CD4-positive, alpha-beta T cell treated with Interferon alpha-2 for 1 hour (primary cell): ENCODE measurements at regions not wholly inside any gene's neighbourhood (a gene's known extent, or its start where the extent isn't known, plus 50 kb on each side); places are given as distances from the start of the nearest gene placed in this dataset.

Experiments used
- DNase-seq, 2 donors: peaks; one replicate each; pipeline ENCODE4 v3.0.0-alpha.2; 2020 to 2022

DNA sequence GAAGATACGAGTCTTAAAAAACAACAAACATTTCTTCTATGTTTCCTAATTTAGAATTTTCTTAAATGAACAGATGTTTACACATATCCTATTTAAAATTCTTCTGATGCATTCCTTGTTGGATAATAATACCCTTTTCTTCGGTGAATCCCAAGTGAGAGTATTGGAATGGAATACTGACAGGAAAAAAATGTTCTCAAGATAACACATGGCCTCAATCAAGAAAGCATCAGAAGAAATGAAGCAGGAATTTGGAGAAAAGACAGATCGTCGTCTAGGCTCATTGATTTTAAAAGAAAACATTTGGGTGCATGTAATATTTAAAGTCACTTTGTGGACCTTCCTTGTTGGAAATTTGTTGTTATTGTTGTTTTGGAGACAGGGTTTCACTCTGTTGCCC, 196.9 kb upstream of the ANK2 start:
- no peak for DNase-seq

GRCh38 chr4:112853662-112854256, 195.7 kb upstream of the ANK2 start:
- no peak for DNase-seq

DNA sequence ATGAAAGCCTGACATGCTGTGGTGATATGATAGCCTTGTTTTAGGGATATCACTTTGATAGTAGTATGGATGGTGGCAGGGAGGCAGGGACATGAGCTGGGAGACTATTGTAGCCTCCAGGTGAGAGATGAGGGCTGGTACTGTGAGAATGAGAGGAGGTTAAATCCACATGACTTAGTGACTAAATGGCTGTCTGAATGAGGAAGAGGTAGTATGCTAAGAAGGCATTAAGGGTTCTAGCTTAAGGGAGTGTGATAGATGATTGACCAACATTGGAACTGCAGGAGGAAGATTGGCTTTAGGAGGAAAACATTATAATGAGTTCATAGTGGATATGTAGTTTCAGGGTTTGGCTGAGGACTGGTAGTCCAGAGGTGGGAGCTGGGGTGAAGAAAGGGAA, 195.0 kb upstream of the ANK2 start:
- DNase-seq = no peak

- no peak for DNase-seq
Measured at GRCh38 chr4:112855058-112855457, 194.4 kb upstream of the ANK2 start.

DNA sequence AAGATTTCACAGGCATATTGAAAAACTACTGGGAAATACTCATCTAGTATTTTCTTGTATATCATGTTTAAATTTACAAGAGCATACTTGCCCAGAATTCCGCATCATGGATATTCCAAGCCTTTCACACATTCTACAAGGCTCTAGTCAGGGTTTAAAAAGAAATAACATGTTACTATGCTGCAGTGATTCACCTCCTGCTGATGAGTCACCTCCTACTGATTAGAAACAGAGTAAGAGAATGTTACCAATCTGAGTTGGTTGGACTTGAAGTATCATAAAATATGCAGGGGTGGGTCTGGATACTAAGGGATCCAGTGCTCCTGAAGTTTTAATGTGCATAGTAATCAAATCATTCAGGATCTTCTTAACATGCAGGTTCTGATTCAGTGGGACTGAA, 192.0 kb upstream of the ANK2 start:
- DNase-seq = no peak

- no peak for DNase-seq
Measured at GRCh38 chr4:112858751-112859150, 190.7 kb upstream of the ANK2 start.

DNA sequence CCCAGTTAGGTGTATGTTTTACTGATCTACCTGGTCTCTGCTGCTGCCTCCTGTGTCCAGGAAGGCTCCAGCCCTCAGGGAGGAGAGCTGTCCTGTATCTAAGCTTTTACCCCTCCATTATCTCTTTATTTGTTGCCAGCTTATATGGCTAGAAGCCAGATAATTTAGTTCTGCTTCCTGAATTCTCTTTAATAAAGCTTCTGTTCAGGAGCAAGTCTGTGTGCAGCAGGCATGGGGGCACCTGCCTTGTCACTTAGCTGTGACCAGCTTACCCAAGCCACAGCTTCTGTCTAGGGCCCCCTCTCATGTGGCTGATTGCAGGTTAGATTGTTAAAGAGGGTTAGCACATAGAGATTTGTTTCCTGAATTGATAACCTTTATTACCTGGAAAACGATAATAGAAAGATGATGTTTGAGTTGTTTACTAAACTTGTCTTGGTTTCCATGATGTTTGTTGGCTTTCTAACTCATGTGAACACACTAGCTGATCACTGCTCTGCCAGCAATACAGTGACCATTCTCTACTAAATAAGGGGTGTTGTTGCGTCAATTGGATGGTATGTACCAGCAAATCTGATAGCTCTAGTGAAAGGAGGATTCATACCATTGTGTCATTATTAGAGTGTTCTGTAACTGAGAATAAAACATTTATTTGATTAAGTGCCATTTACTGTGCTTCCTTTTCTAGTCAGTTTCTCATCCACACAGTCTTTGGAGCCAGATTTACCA, 189.8 kb upstream of the ANK2 start:
- DNase-seq = no peak

GRCh38 chr4:112860830-112861690, 188.4 kb upstream of the ANK2 start:
- no peak for DNase-seq

DNA sequence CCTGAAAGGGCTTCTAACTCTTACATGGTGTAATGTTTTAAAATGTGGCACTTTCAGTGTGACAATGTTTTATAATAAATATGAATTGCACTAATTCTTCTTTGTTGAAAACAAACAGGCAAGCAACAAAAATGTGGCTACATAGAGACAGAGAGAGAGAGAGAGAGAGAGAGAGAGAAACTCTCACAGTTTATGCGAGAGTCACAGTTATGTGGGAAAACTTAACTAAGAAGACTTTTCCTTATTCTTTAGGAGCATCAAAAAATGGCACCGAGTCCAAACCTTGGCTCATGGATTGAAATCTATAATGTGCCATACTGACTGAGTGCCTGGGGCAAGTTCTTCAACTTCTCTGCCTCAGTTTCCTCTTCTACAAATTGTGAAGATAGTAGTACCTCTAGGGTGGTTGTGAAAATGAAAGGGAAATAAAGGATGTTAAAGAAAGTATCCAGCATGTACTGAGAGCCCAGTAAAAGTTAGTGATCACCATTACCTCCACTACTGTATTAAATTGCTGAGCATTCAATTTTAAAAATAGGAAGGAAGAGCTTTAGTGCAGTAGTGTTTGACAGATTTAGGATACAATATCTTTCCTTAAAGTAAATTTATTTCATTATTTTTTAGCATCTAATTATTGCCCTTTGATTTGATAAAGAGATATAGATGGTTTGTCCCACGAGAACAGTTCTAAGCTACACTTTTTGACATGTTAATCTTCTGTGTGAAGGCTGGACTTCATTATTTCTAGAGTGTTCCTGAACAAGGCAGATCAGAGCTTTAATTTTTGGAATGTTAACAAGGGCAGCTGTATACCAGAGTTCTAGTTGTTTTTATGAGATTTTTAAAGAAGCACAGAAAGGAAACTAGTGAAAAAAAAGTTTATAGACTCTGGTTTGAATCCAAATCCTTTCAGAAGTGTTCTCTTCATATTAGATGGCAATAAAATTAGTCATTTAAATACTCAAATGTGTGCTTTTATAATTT, 187.5 kb upstream of the ANK2 start:
- no peak for DNase-seq

- no peak for DNase-seq
Measured at GRCh38 chr4:112865443-112865842, 184.0 kb upstream of the ANK2 start.

DNA sequence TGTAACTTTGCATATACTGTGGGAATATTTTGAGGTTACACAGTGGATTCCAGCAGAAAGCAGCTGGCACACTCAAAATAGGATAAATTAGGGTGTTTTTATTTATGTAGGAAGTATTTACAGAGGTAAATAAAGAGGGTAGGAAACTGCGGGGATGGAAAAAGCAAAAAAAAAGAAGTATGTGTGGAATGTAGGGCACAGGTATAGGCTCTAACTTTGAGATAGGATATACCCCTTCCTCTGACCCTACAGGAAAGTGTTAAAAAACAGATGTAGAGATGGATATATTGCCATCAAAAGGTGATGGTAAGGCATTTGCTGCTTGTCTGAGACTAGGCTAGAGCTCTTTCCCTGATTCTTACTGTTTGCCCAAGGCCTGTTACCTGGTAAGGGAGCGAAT, 173.1 kb upstream of the ANK2 start:
- no peak for DNase-seq

DNA sequence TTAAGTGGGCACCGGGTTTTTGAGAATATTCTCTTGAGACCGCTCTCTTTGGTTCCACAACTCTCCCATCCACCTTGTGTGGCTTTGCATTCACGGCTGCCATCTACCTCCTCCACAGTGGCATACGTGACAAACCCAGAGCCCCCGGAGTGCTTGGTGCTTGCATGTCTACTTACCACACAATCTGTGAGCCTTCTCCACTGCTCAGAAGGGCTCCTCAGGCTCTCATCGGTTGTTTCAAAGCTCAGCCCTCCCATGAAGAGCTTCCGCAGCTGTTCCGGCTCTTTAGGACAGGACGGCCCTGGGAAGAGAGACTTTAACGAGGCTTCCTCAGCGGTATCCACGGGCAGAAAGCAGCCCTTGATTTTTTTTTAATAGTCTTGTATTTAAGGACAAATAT, 167.6 kb upstream of the ANK2 start:
- no peak for DNase-seq

- DNase-seq = no peak
Measured at GRCh38 chr4:112882286-112882685, 167.2 kb upstream of the ANK2 start.

GRCh38 chr4:112884406-112884805, 165.0 kb upstream of the ANK2 start:
- no peak for DNase-seq

DNA sequence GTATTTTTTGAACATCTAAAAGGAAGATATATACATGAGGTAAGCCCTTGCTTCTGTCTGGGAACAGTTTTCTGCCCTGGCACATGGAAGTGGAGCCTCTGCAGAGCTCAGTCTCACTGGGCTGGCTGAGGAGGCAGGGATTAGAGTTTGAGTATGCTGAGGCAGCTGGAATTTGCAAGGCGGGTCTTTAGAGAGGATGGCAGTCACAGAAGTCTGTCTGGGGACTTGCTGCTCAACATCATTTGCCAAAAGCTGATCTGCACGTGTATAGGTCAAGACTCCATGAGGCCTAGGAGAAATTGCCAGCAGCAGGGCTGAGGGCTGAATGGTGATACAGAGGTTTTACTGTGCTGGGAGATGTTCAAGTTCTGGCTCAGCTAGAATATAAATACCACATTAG, 163.6 kb upstream of the ANK2 start:
- no peak for DNase-seq

DNA sequence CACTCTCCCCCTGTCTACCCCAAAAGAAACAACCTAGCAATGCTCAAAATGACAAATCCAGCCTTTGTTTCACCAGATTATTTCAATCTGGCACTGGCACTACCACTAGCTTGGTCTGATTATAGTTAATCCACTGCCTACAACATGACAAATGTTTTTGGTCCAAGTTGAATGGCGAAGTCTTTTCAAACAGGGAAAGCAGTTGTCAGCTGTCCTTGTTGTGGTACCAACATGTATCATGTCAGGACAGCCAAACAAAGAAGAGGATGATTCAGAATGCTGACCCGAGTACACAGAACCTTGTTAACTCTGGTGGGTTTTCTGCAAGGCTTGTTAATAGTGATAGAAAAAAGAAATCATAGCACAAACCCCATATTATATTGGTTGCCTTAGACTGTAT, 160.8 kb upstream of the ANK2 start:
- DNase-seq = no peak

DNA sequence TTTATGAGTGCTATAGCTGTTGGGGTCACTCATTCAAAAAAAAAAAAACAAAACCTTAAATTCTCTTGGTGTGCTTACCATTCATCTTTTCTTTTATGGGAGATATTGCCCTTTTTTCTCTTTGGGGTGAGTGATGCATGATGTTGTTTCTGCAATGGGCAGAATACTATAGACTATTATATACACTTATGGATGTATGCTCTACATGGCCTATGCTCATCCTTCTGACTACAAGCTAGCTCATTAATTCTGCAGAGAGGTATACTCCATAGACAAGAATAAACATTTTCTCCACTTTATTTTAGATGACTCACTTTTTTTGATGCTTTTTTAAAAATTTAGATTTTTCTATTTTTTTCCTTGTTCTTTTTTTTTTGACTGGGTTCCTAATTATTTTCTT, 160.3 kb upstream of the ANK2 start:
- no peak for DNase-seq

DNA sequence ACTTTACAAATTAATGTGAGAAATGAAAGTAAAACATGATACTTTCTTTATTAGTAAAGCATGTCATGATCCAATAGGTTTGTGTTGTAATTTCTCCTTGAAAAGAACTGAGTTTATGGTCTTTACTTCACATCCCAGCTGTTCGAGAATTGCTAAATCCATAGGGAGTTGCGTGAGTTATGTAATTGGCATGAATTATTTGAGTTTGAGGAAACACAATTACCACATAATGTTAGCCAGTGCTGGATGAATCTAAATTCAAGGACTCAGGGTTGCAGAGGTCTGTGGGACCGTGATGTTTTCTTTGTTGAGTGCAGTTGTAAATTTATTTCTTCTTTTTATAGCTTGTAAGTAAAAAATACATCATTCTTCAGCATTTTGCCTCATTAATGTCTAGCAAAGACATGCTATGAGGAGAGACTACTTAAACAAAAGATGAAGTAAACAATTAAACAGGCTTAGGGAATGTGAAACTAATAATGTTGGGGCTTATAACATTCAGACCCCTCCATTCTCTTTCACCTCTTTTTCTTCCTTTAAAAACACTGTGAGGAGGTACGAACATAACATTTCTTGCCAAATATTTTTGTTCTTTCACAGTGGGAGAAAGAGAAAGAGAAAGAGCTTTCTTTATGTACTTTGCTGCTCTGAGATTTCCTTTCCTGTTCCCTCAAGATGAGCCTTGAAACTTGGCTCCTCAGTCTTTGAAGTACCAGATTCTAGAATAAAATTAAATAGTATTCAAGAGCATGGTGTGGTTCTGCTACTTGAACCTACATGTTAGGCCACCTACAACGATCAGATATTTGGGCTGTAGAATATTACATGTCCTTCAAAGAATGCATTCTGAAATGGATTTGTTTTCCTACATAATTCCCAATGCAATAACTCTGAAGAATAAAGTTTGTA, 159.6 kb upstream of the ANK2 start:
- DNase-seq = no peak

- no peak for DNase-seq
Measured at GRCh38 chr4:112894480-112894879, 155.0 kb upstream of the ANK2 start.

- DNase-seq = no peak
Measured at GRCh38 chr4:112894951-112895350, 154.5 kb upstream of the ANK2 start.

GRCh38 chr4:112895811-112896608, 153.4 kb upstream of the ANK2 start:
- no peak for DNase-seq
